ENCODE measurements at regions not wholly inside any gene's neighbourhood (a gene's known extent, or its start where the extent isn't known, plus 50 kb on each side); places are given as distances from the start of the nearest gene placed in this dataset.

DNA sequence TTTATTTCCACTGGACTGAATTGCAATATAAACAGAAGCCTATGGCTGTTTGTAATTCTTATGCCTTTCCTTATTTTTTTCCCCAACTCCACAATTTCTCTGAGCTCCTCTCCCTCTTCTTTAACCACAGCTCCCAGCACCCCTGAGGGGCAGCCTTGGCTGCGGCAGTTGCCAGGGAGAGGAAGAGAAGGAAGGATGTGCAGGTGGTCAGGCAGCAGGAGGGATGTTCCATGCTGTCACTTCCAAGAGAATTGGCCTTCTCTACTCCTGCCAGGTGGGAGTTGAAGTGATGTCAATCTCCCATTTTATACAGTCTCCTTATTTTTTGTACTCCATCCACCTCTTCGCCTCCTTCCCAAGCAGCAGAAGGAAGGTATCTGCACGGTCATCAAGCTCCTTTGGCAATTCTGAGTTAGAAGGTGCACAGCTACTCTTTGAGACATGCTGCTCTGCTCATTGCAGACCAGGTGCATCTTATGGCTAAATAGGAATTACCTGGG is 343.3 kb upstream of the RPS6KA3 start:
- Histone ChIP-seq H3K9me2 (no peaks in the 10 kb centered on the region), H2AFZ (ENCODE audit: low read depth) (no peak overlapping the region), H3K79me2 (ENCODE audit: insufficient read depth) (no peaks in the 10 kb centered on the region), H4K20me1 (ENCODE audit: insufficient read depth) (no peaks in the 10 kb centered on the region), H3K9me3 (no peaks in the 10 kb centered on the region), H3K9ac (no peak overlapping the region), H3K27ac (ENCODE audit: low read depth in 2 of 2, low read length in 1 of 2) (no peak overlapping the region; a peak in 1 of 4 replicates), H3K4me1 (ENCODE audit: control insufficient read depth in 1 of 2, insufficient read depth in 2 of 2, low read depth in 1 of 2, low read length in 1 of 2) (peaks cover 0 to 3% of the 10 kb centered on the region in 2 experiments; a peak in 1 of 4 replicates), H3K4me2 (no peak overlapping the region), H3K4me3 (ENCODE audit: low read depth in 2 of 2, low read length in 1 of 2) (no peak overlapping the region), H3K27me3 (ENCODE audit: insufficient read depth) (no peaks in the 10 kb centered on the region), H3F3A (replicated peaks; ENCODE audit: insufficient read depth) (no peaks in the 10 kb centered on the region), H3K36me3 (replicated peaks in 1 of 2; ENCODE audit: control insufficient read depth in 1 of 2, insufficient read depth in 2 of 2, low read length in 1 of 2) (no peaks in the 10 kb centered on the region)
- no peak for DNase-seq
- POLR2A ChIA-PET, result no interaction called here
- 13% methylated on average over 3 of the region's 3 CpGs for WGBS (ENCODE audit: low lambda C conversion rate)
- CTCF ChIA-PET, result interaction anchor here (1.0 to 1.3 kb wide), 3 partner anchors 23 to 80 kb away, joined by 3 to 4 read pairs (median 3); no protein-coding TSS in a partner anchor
- TF ChIP-seq, protein P1, sequence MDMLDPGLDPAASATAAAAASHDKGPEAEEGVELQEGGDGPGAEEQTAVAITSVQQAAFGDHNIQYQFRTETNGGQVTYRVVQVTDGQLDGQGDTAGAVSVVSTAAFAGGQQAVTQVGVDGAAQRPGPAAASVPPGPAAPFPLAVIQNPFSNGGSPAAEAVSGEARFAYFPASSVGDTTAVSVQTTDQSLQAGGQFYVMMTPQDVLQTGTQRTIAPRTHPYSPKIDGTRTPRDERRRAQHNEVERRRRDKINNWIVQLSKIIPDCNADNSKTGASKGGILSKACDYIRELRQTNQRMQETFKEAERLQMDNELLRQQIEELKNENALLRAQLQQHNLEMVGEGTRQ (IDR thresholded peaks at IDR 0.05; ENCODE audit: borderline replicate concordance, low read depth, low read length), result no peak
- TF ChIP-seq RAD21 (IDR thresholded peaks at IDR 0.05; ENCODE audit: low read length) (no peak), TEAD4 (IDR thresholded peaks at IDR 0.05; ENCODE audit: borderline replicate concordance, insufficient read depth) (no peak), RFX5 (IDR thresholded peaks at IDR 0.05; ENCODE audit: low read length) (no peak), CHD2 (IDR thresholded peaks at IDR 0.05; ENCODE audit: low read length, partially characterized antibody) (no peak), REST (IDR thresholded peaks at IDR 0.05; ENCODE audit: low read depth, low read length) (no peak), EZH2phosphoT487 (IDR thresholded peaks at IDR 0.05; ENCODE audit: borderline replicate concordance, low read depth) (no peak), YY1 (IDR thresholded peaks at IDR 0.05; ENCODE audit: low read depth) (no peak), TAF1 (IDR thresholded peaks at IDR 0.05; ENCODE audit: borderline replicate concordance, low read depth, low read length) (no peak), POLR2AphosphoS5 (IDR thresholded peaks at IDR 0.05; ENCODE audit: low read depth, low read length) (no peak)

DNA sequence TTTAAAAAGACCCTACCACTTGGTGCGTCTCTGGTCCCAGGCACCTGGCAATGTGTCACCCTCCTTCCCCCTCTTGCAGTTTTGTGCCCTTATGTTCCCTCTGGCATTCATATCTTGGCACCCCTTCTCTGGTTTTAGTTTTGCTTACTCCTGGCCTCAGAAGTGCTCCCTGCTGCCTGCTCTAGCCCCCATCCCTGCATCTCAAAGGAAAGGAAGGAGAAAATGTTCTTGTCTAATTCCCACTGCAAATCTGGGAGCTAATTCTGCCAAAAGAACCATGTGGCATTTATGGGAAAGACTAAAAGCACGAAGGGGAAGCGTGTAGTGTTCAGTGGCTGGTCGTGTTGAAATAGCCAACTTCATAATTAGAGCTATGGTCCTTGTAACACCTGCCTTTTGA is 340.1 kb upstream of the RPS6KA3 start:
- no peaks in the 10 kb centered on the region for H3K27me3 ChIP-seq (ENCODE audit: insufficient read depth)
- DNase-seq, result no peak
- no peaks in the 10 kb centered on the region for H3K36me3 ChIP-seq (replicated peaks in 1 of 2; ENCODE audit: control insufficient read depth in 1 of 2, insufficient read depth in 2 of 2, low read length in 1 of 2)
- no peak overlapping the region for H3K9ac ChIP-seq
- no peaks in the 10 kb centered on the region for H4K20me1 ChIP-seq (ENCODE audit: insufficient read depth)
- WGBS (ENCODE audit: low lambda C conversion rate), result 19% methylated on average over 4 of the region's 4 CpGs
- no peak overlapping the region for H3K4me3 ChIP-seq (ENCODE audit: low read depth in 2 of 2, low read length in 1 of 2)
- H3K79me2 ChIP-seq (ENCODE audit: insufficient read depth), result no peaks in the 10 kb centered on the region
- ChIA-PET POLR2A (no interaction called here), CTCF (no interaction called here)
- H3F3A ChIP-seq (replicated peaks; ENCODE audit: insufficient read depth), result no peaks in the 10 kb centered on the region
- peaks cover 0 to 3% of the 10 kb centered on the region in 2 experiments; a peak in 1 of 4 replicates for H3K4me1 ChIP-seq (ENCODE audit: control insufficient read depth in 1 of 2, insufficient read depth in 2 of 2, low read depth in 1 of 2, low read length in 1 of 2)
- no peak overlapping the region for H2AFZ ChIP-seq (ENCODE audit: low read depth)
- no peak overlapping the region for H3K27ac ChIP-seq (ENCODE audit: low read depth in 2 of 2, low read length in 1 of 2)
- no peak overlapping the region for H3K4me2 ChIP-seq
- no peaks in the 10 kb centered on the region for H3K9me2 ChIP-seq
- no peaks in the 10 kb centered on the region for H3K9me3 ChIP-seq
- TF ChIP-seq, protein P2, sequence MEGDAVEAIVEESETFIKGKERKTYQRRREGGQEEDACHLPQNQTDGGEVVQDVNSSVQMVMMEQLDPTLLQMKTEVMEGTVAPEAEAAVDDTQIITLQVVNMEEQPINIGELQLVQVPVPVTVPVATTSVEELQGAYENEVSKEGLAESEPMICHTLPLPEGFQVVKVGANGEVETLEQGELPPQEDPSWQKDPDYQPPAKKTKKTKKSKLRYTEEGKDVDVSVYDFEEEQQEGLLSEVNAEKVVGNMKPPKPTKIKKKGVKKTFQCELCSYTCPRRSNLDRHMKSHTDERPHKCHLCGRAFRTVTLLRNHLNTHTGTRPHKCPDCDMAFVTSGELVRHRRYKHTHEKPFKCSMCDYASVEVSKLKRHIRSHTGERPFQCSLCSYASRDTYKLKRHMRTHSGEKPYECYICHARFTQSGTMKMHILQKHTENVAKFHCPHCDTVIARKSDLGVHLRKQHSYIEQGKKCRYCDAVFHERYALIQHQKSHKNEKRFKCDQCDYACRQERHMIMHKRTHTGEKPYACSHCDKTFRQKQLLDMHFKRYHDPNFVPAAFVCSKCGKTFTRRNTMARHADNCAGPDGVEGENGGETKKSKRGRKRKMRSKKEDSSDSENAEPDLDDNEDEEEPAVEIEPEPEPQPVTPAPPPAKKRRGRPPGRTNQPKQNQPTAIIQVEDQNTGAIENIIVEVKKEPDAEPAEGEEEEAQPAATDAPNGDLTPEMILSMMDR (IDR thresholded peaks at IDR 0.05), result no peak
- no peak for TF ChIP-seq POLR2AphosphoS5 (IDR thresholded peaks at IDR 0.05; ENCODE audit: low read depth, low read length)
- TF ChIP-seq TAF1 (IDR thresholded peaks at IDR 0.05; ENCODE audit: borderline replicate concordance, low read depth, low read length), result no peak
- no peak for TF ChIP-seq TCF12 (IDR thresholded peaks at IDR 0.05)
- no peak for TF ChIP-seq MEF2A (IDR thresholded peaks at IDR 0.05; ENCODE audit: borderline replicate concordance, low read depth)
- TF ChIP-seq MXI1 (IDR thresholded peaks at IDR 0.05; ENCODE audit: low read depth, low read length), result no peak
- no peak for TF ChIP-seq EZH2phosphoT487 (IDR thresholded peaks at IDR 0.05; ENCODE audit: borderline replicate concordance, low read depth)
- no peak for TF ChIP-seq EP300 (IDR thresholded peaks at IDR 0.05; ENCODE audit: borderline replicate concordance in 1 of 2, low read depth in 1 of 2, low read length in 1 of 2)
- TF ChIP-seq NRF1 (IDR thresholded peaks at IDR 0.05; ENCODE audit: low read depth, low read length), result no peak
- no peak for TF ChIP-seq FOSL2 (IDR thresholded peaks at IDR 0.05; ENCODE audit: borderline replicate concordance, low read depth)
- TF ChIP-seq JUND (IDR thresholded peaks at IDR 0.05), result no peak
- no peak for TF ChIP-seq IRF3 (IDR thresholded peaks at IDR 0.05; ENCODE audit: low read depth, low read length)
- TF ChIP-seq YY1 (IDR thresholded peaks at IDR 0.05; ENCODE audit: low read depth), result no peak
- TF ChIP-seq RAD21 (IDR thresholded peaks at IDR 0.05; ENCODE audit: low read length), result no peak
- no peak for TF ChIP-seq RFX5 (IDR thresholded peaks at IDR 0.05; ENCODE audit: low read length)
